SJSA1 (cell line): ENCODE measurements at regions not wholly inside any gene's neighbourhood (a gene's known extent, or its start where the extent isn't known, plus 50 kb on each side); places are given as distances from the start of the nearest gene placed in this dataset.

ENCODE experiments used
- DNase-seq, 2 experiments: peaks; one replicate each; pipeline ENCODE4 v3.0.0-alpha.2; 2015 to 2020; ENCODE audit warnings: low spot score in 2 of 2, low read depth in 1 of 2
- H3K27ac ChIP-seq: fragments of 250-450 bp; sonication (Bioruptor Pico); 2 replicates; pipeline ENCODE4 v1.5.1; 2020; ENCODE audit warnings: mild to moderate bottlenecking, moderate library complexity
- H3K27me3 ChIP-seq: fragments of 250-450 bp; sonication (Bioruptor Pico); replicated peaks from 2 replicates; pipeline ENCODE4 v1.5.1; 2020; ENCODE audit warnings: mild to moderate bottlenecking, moderate library complexity
- H3K36me3 ChIP-seq: fragments of 250-450 bp; sonication (Bioruptor Pico); 2 replicates; pipeline ENCODE4 v1.5.1; 2020; ENCODE audit warnings: mild to moderate bottlenecking
- H3K4me1 ChIP-seq: fragments of 250-450 bp; sonication (Bioruptor Pico); replicated peaks from 2 replicates; pipeline ENCODE4 v1.6.1; 2021; ENCODE audit warnings: mild to moderate bottlenecking
- H3K4me3 ChIP-seq: fragments of 250-450 bp; sonication (Bioruptor Pico); 2 replicates; pipeline ENCODE4 v1.5.1; 2020; ENCODE audit warnings: mild to moderate bottlenecking
- H3K9me3 ChIP-seq: fragments of 250-450 bp; sonication (Bioruptor Pico); replicated peaks from 2 replicates; pipeline ENCODE4 v1.5.1; 2020; ENCODE audit warnings: mild to moderate bottlenecking

DNA sequence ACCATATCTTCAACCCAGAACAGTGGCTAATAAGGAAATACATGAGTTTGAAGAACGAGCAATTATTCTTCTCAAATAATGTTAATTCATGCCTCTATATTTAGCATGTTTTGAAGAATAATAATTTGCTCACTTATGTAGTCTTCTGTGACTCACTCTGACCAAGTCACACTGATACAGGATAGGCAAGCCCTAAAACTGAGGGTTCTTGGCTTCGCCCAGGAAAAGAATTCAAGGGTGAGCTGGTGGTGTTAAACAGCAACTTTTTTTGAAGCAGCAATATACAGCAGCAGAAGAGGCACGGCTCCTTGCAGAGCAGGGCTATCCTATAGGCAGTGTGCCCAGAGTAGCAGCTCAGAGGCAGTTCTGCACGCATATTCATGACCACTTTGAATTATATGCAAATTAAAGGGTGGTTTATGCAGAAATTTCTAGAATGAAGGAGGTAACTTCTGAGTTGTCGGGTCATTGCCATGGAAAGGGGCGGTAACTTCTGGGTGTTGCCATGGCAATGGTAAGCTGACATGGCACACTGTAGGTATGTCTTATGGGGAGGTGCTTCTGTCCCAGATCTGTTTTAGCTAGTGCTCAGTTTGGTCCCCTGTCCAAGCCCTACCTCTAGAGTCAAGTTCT is 200.6 kb downstream of the RND3 start:
- H3K4me3 ChIP-seq: no peak overlapping the region
- H3K9me3 ChIP-seq: no peaks in the 10 kb centered on the region; the same call in 1 of the 2 replicates
- DNase-seq: no peak
- H3K36me3 ChIP-seq: no peaks in the 10 kb centered on the region
- no peaks in the 10 kb centered on the region for H3K4me1 ChIP-seq
- H3K27ac ChIP-seq: no peak overlapping the region
- H3K27me3 ChIP-seq: no peaks in the 10 kb centered on the region

DNA sequence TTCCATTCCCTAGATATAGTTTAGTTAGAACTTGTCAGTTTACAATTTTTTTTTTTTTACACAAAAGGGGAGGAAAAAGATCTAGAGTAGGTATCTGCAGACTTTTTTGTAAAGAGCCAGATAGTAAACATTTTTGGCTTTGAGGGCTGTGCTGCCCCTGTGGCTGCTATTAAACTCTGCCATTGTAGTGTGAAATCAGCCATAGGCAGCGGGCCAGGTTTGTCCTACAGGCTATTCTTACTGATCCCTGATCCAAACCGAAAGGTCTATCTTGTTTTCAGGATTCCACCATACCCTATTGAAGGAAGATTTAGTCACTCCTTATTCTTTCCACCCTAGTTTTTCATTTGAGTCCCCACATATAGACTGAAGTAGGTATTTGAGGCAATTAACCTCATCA is 203.4 kb downstream of the RND3 start:
- Histone ChIP-seq H3K9me3 (no peaks in the 10 kb centered on the region), H3K36me3 (no peaks in the 10 kb centered on the region), H3K27me3 (no peaks in the 10 kb centered on the region), H3K4me3 (no peak overlapping the region), H3K4me1 (no peaks in the 10 kb centered on the region), H3K27ac (no peak overlapping the region)
- DNase-seq: no peak

DNA sequence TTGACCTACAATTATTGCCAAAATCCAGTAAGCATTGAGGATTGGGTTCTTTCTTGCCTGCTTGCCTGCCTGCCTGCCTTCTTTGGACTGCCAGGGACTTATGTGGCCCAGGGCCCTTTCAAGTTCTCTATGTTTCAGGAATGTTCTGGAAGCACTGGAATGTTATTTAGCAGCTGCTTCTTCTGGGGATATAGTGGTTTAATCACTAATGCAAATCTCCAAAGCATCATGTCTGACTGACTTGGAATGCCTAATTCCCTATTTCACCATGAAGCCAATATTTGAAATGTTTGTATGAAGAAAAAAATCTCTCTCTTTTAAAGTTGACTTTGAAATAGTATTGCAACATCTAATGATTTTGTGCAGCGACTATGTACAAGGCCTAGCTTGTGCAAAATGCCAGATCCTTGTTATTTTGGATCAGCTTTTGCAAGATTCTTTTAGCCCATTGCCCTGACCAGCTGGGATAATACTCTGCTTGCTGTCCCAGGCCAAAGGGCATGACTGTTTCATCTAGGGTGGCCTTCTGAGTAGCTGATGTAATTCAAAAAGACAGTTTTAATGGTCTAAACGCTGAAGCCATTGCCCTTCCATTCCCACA is 204.6 kb downstream of the RND3 start:
- DNase-seq: no peak
- no peaks in the 10 kb centered on the region for H3K36me3 ChIP-seq
- no peaks in the 10 kb centered on the region for H3K4me1 ChIP-seq
- no peak overlapping the region for H3K27ac ChIP-seq
- no peaks in the 10 kb centered on the region; the same call in 1 of the 2 replicates for H3K9me3 ChIP-seq
- H3K4me3 ChIP-seq: no peak overlapping the region
- H3K27me3 ChIP-seq: no peaks in the 10 kb centered on the region

DNA sequence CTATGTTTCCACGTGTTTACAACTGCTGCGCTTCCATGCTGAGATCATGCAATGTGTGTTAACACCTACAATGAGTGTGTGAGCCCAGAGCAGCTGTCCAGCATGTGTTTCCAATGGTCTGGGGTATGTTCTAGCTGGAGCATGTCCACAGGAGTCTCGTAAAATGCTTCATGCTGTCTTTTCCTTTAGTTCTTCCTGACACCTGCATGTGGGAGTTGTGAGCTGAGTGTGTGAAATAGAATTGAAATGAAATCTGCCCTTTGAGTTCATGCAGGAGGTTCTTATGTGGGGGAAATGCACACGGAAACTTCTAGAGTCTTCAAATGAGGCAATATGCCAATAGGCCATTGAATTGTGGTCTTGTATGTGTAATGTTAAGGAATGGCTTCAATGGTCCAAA is 205.1 kb downstream of the RND3 start:
- DNase-seq: no peak
- H3K9me3 ChIP-seq: no peaks in the 10 kb centered on the region; the same call in 1 of the 2 replicates
- H3K4me3 ChIP-seq: no peak overlapping the region
- H3K27me3 ChIP-seq: no peaks in the 10 kb centered on the region
- H3K36me3 ChIP-seq: no peaks in the 10 kb centered on the region
- H3K27ac ChIP-seq: no peak overlapping the region
- H3K4me1 ChIP-seq: no peaks in the 10 kb centered on the region

GRCh38 chr2:150280231-150280630 is 207.2 kb downstream of the RND3 start:
- no peak for DNase-seq
- Histone ChIP-seq H3K9me3 (peaks cover 3% of the 10 kb centered on the region; the same call in 1 of the 2 replicates), H3K27me3 (no peaks in the 10 kb centered on the region), H3K4me1 (no peaks in the 10 kb centered on the region), H3K36me3 (no peaks in the 10 kb centered on the region), H3K4me3 (no peak overlapping the region), H3K27ac (no peak overlapping the region)

DNA sequence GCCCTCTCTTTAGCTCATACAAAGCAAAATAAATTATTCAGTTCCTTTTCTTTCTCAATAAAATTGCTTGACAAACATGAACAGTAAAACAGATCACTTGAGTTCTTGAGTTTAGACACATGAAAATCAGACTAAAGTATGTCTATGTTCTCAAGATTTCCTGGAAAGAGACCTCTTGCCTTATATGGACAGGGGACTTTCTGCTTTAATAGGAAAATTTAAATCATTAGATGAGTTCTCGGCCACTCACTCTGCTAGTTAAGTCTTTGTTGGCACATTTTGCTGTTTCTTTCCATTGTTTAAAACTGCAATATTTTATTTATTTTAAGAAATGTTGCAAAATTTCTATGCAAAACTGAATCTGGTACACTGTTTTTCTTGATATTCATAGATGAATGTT is 207.8 kb downstream of the RND3 start:
- no peak for DNase-seq

GRCh38 chr2:150276737-150277136 is 210.7 kb downstream of the RND3 start:
- Histone ChIP-seq H3K4me1 (peaks cover 9% of the 10 kb centered on the region), H3K4me3 (no peak overlapping the region), H3K36me3 (no peaks in the 10 kb centered on the region), H3K9me3 (peaks cover 3% of the 10 kb centered on the region; the same call in 1 of the 2 replicates), H3K27me3 (no peaks in the 10 kb centered on the region), H3K27ac (no peak overlapping the region)
- DNase-seq: no peak

More for the DNA sequence above, 207.8 kb downstream of the RND3 start:
- Histone ChIP-seq H3K36me3 (no peaks in the 10 kb centered on the region), H3K4me1 (no peaks in the 10 kb centered on the region), H3K27ac (no peak overlapping the region), H3K27me3 (no peaks in the 10 kb centered on the region), H3K4me3 (no peak overlapping the region), H3K9me3 (peaks cover 3% of the 10 kb centered on the region; the same call in 1 of the 2 replicates)

DNA sequence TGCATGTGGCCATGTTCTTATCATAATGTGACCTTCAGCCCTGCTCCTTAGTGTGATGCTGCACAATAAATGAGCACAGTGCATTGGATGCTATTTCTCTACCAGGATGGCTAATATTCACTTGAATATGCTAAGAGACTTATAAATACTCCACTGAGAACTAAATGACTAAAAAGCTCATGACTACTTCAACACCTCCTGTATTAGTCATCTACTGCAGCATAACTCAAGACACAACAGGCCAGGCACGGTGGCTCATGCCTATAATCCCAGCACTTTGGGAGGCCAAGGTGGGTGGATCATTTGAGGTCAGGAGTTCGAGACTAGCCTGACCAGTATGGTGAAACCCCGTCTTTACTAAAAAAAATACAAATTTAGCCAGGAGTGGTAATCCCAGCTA is 213.4 kb downstream of the RND3 start:
- Histone ChIP-seq H3K4me3 (no peak overlapping the region), H3K27ac (no peak overlapping the region), H3K4me1 (peaks cover 9% of the 10 kb centered on the region), H3K36me3 (no peaks in the 10 kb centered on the region), H3K27me3 (no peaks in the 10 kb centered on the region), H3K9me3 (peaks cover 3% of the 10 kb centered on the region; the same call in 1 of the 2 replicates)
- DNase-seq: no peak

DNA sequence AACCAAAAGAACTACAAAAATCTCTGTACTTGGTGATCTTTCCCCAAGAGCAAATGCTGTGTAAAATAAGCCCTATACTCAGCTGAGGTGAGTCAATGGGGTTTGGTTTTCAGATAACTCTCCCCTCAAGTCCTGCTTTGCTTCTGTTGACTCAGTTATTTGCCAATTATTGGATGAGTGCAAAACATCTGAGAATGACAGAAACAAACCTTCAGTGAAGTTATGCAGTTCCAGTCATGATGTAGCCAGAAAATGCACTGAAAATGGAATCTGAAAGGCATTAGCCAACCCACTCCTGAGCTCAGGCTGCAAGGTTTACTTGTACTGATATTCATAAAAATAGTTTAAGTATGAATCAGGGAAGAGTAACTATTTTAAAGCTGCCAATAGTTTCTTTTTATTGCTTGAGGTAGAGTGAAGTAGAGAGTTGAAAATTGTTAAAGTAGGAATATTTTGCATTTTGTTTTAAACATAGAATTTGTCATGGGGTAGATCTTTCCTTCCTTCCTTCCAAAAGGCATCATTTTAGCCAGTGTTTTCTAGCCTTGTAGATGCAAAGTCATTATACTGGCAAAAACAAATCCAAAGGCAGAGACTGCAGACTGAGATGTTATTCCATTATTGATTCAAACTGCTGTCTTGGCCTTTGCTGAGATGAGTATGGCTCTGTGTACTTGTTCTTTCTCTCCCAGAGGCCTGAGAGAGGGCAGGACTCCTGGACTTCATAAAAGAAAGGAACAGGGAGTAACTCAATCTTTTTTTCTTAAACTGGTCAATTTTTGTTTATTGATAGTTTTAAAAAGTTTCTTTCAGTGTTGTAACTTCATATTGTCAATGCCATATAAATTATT is 215.3 kb downstream of the RND3 start:
- 0 out of 2 replicates have a peak, but pooled peaks cover 3% of the 10 kb centered on the region for H3K9me3 ChIP-seq
- H3K27me3 ChIP-seq: no peaks in the 10 kb centered on the region
- no peak overlapping the region for H3K4me3 ChIP-seq
- no peaks in the 10 kb centered on the region for H3K36me3 ChIP-seq
- peaks cover 9% of the 10 kb centered on the region for H3K4me1 ChIP-seq
- DNase-seq: peak in 1 of 2 experiments; percentile 28
- peak overlapping the region; percentile 16; the same call in 1 of the 2 replicates for H3K27ac ChIP-seq

DNA sequence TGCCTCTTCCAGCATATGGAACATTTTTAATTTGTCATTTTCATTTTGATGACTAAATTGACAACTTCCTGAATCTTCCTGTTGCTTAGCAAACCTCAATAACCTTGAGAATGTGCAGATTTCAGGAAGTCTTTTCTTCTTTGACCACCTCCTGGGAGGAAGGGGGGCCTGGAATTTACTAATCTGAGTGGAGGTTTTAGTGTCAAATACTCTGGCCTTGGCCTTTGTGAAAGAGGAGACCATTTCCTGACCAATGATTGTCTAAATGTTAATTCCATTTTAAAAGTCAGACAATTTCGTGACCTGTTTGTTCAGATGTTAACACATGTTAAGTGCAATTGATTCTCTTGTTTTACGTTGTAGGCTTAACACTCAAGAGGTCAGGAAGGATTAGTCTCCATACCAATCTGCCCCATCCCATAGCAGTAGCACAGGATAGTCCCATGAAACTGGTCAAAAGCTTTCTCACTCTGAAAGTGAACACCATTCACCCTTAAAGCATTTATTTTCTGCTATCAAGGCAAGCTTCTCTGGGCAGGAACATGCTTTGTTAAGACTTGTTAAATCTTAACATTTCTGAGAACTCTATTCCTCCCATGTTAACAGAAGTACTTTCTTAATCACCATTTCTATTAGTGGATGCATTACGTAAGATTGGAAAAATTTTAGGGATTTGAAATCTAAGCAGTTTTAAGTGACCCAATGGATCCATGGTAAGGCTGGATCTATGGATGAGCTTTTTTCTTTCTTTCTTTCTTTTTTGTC is 219.6 kb downstream of the RND3 start:
- Histone ChIP-seq H3K4me3 (no peak overlapping the region), H3K27ac (no peak overlapping the region), H3K27me3 (no peaks in the 10 kb centered on the region), H3K36me3 (no peaks in the 10 kb centered on the region), H3K4me1 (peaks cover 9% of the 10 kb centered on the region), H3K9me3 (no peaks in the 10 kb centered on the region)
- no peak for DNase-seq

DNA sequence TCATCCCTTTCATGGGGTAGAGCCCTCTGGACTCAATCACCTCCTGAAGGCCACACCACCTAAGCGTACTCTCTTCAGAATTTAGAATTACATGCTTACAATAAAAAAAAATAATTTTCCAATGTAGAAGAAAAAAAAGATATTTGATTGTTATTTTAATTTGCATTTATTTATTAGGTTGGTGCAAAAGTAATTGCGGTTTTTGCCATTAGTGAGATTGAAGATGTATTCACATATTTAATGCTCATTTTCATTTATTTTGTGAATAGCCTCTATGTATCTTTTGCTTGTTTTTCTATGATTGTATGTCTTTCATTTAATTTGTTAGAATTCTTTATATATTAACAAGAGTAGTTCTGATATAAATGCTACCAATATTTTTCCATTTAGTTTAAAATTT is 220.5 kb downstream of the RND3 start:
- no peak for DNase-seq

GRCh38 chr2:150264442-150264841 is 223.0 kb downstream of the RND3 start:
- Histone ChIP-seq H3K27ac (no peak overlapping the region), H3K27me3 (no peaks in the 10 kb centered on the region), H3K4me1 (no peaks in the 10 kb centered on the region), H3K9me3 (no peaks in the 10 kb centered on the region), H3K36me3 (no peaks in the 10 kb centered on the region), H3K4me3 (no peak overlapping the region)
- no peak for DNase-seq

More for the DNA sequence above, 220.5 kb downstream of the RND3 start:
- no peaks in the 10 kb centered on the region for H3K36me3 ChIP-seq
- no peak overlapping the region for H3K4me3 ChIP-seq
- no peaks in the 10 kb centered on the region for H3K27me3 ChIP-seq
- no peaks in the 10 kb centered on the region for H3K9me3 ChIP-seq
- peaks cover 2% of the 10 kb centered on the region for H3K4me1 ChIP-seq
- no peak overlapping the region for H3K27ac ChIP-seq

- H3K27me3 ChIP-seq: no peaks in the 10 kb centered on the region
- no peak overlapping the region for H3K27ac ChIP-seq
- no peaks in the 10 kb centered on the region for H3K9me3 ChIP-seq
- no peak overlapping the region for H3K4me3 ChIP-seq
- no peak for DNase-seq
- no peaks in the 10 kb centered on the region for H3K36me3 ChIP-seq
- no peaks in the 10 kb centered on the region for H3K4me1 ChIP-seq
These were observed 225.8 kb downstream of the RND3 start for GRCh38 chr2:150261691-150262090.
